ENCODE measurements at regions not wholly inside any gene's neighbourhood (a gene's known extent, or its start where the extent isn't known, plus 50 kb on each side); places are given as distances from the start of the nearest gene placed in this dataset.

- H3T11ph ChIP-seq (ENCODE audit: low read length): no peak overlapping the region
- H4K5ac ChIP-seq (ENCODE audit: insufficient read length, low read depth, low read length): no peak overlapping the region
- no peak for TF ChIP-seq CTCF (conservative IDR thresholded peaks at IDR 0.05)
- no peak overlapping the region for H3K9ac ChIP-seq (ENCODE audit: extremely low read depth, insufficient read length, low read length)
- no peaks in the 10 kb centered on the region for H3K4me1 ChIP-seq (ENCODE audit: insufficient read depth, low read length)
- Mint-ChIP-seq H3K4me3 (no peak overlapping the region), H3K27me3 (ENCODE audit: low read depth) (no peaks in the 10 kb centered on the region; the same call in 1 of the 2 replicates), H3K4me1 (no peaks in the 10 kb centered on the region), H3K36me3 (ENCODE audit: insufficient read depth in 1 of 3, low read depth in 3 of 3) (no peaks in the 10 kb centered on the region; a peak in 3 of 7 replicates), H3K9me3 (peaks cover 47 to 50% of the 10 kb centered on the region in 2 experiments), H3K27ac (no peak overlapping the region)
- H3K23ac ChIP-seq (ENCODE audit: insufficient read length, low read depth, low read length): no peak overlapping the region
- H2BK120ac ChIP-seq (ENCODE audit: low read depth, low read length, poor library complexity, severe bottlenecking): no peak overlapping the region
- H2AFZ ChIP-seq (ENCODE audit: low read length): no peak overlapping the region
- no peak overlapping the region for H2BK12ac ChIP-seq (ENCODE audit: insufficient read length, low read depth, low read length)
- H3K23me2 ChIP-seq (ENCODE audit: insufficient read length, low read depth, low read length, poor library complexity, severe bottlenecking): no peaks in the 10 kb centered on the region
- no peak overlapping the region for H2BK15ac ChIP-seq (ENCODE audit: low read depth, low read length)
- no peak overlapping the region for H2BK5ac ChIP-seq (ENCODE audit: insufficient read length, low read length)
- H3K18ac ChIP-seq (ENCODE audit: insufficient read length, low read depth, low read length): no peak overlapping the region
- H3K27ac ChIP-seq (ENCODE audit: insufficient read length, low read depth, low read length): no peak overlapping the region
- no peak overlapping the region for H3K56ac ChIP-seq (ENCODE audit: insufficient read length, low read depth, low read length)
- H3K14ac ChIP-seq (ENCODE audit: insufficient read depth, low read length): no peak overlapping the region
- no peaks in the 10 kb centered on the region for H3K79me1 ChIP-seq (ENCODE audit: insufficient read depth, low read depth, low read length, poor library complexity, severe bottlenecking)
- no peaks in the 10 kb centered on the region for H4K20me1 ChIP-seq (ENCODE audit: control insufficient read depth, insufficient read depth, insufficient read length)
- no CpG with 5 or more reads among the region's 1 CpG for WGBS (ENCODE audit: extremely low coverage, insufficient read length, low lambda C conversion rate)
- no peak overlapping the region for H4K91ac ChIP-seq (ENCODE audit: insufficient read length, low read depth, low read length)
- no peaks in the 10 kb centered on the region for H3K9me3 ChIP-seq (ENCODE audit: control insufficient read depth, low read depth, low read length)
- no peak overlapping the region for H2BK20ac ChIP-seq (ENCODE audit: low read depth, low read length, poor library complexity, severe bottlenecking)
- DNase-seq: no peak
- H3K4ac ChIP-seq (ENCODE audit: low read depth, low read length): no peak overlapping the region
- H3K79me2 ChIP-seq (ENCODE audit: insufficient read depth, low read length): no peaks in the 10 kb centered on the region
- no peak overlapping the region for H3K4me2 ChIP-seq (ENCODE audit: insufficient read depth, insufficient read length, low read length)
- no peak overlapping the region for H4K8ac ChIP-seq (replicated peaks; ENCODE audit: insufficient read length, low read depth, low read length)
- H3K27me3 ChIP-seq (ENCODE audit: insufficient read depth, low read length): no peaks in the 10 kb centered on the region
- no peak overlapping the region for H2AK5ac ChIP-seq (ENCODE audit: insufficient read length, low read length)
Measured at GRCh38 chrX:14427614-14428013, 101.7 kb upstream of the GLRA2 start.
